Fibroblast of upper back skin (primary cell): ENCODE measurements at regions not wholly inside any gene's neighbourhood (a gene's known extent, or its start where the extent isn't known, plus 50 kb on each side); places are given as distances from the start of the nearest gene placed in this dataset.
"Not testable (repeated sequence)": the region's sequence is repeated elsewhere in the genome, so short reads cannot be mapped to it uniquely, and the experiment has no call there.

ENCODE experiments used
- DNase-seq: peaks from one replicate; pipeline ENCODE4 v3.0.0-alpha.2; 2013

GRCh38 chr17:36661047-36661666, 59.8 kb downstream of the MRM1 start:
- DNase-seq: no peak

- no peak for DNase-seq
These were observed 60.3 kb downstream of the MRM1 start for GRCh38 chr17:36661688-36662087.

DNA sequence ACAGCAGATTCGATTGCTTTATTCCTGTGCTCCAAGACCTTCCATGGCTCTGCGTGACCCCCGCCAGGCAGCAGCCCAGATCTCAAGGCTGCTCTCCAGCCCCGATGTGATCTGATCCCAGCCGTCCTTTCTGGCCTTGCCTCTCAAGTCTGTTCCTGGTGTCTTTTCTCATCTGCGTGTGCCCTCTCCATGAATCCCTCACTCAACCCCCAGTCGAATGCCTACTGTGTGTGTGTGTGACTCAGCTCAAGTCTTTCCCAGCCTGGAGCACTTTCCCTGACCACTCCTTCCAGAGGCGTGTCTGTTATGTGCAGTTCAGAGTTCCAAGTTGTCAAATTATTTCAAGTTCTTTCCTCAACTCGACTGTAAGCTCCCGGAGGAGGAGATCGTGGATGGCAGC, 64.0 kb downstream of the MRM1 start:
- no peak for DNase-seq

DNA sequence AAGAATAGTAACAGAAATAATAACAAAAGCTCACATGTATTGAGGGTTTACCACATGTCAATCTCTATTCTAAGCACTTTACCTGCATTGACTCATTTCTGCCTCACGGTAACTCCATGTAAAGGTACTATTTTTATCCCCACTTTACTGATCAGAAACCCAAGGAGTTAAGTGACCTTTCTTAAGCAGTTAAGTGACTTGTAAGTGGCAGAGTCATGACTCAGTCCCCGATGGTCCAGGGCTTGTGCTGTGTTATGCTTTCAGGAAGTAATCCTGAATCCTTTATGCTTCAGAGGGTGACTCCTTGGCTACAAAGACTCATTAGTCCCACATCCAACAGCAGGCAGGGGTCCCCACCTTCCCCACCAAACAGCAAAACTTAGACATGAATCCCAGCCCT, 66.5 kb downstream of the MRM1 start:
- DNase-seq: no peak

DNA sequence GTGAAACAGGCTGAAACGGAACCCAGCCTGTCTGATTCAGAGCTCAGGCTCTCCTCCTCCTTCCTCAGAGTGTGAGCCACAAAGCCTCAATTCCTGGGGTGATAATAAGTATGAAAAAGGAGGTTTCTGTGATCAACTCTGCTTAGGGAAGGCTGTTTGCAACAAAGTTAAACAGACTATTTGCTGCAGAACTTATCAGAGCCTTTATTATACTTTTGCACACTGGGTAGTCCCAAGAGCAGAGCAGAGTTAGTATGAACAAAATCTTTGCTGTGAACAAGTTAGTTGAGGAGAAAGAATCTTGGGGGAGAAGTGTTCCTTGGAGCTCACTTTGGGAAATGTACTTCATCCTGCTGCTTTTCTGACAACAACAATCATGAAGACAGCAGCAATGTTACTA, 67.4 kb downstream of the MRM1 start:
- no peak for DNase-seq

- no peak for DNase-seq
These were observed 69.8 kb downstream of the MRM1 start for GRCh38 chr17:36671144-36671543.

GRCh38 chr17:36672403-36672918, 71.1 kb downstream of the MRM1 start:
- DNase-seq: no peak

DNA sequence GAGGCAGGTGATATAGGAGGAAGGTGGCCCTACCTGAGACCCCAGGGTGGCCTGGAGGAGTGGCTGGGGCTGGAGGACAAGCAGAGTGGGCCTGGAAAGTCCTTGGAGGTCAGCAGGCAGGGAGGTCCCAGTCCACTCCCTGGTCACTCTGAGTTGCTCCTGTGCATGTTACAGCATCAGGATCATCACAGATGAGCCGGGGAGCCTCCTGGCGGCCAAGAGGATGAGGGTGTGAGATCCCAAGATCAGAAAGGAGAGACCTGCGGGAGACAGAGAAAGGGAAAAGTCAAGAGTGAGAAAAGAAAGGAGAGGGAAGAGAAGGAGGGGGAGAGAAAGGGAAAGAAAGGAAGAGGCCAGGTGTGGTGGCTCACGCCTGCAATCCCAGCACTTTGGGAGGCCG, 71.7 kb downstream of the MRM1 start:
- no peak for DNase-seq

DNA sequence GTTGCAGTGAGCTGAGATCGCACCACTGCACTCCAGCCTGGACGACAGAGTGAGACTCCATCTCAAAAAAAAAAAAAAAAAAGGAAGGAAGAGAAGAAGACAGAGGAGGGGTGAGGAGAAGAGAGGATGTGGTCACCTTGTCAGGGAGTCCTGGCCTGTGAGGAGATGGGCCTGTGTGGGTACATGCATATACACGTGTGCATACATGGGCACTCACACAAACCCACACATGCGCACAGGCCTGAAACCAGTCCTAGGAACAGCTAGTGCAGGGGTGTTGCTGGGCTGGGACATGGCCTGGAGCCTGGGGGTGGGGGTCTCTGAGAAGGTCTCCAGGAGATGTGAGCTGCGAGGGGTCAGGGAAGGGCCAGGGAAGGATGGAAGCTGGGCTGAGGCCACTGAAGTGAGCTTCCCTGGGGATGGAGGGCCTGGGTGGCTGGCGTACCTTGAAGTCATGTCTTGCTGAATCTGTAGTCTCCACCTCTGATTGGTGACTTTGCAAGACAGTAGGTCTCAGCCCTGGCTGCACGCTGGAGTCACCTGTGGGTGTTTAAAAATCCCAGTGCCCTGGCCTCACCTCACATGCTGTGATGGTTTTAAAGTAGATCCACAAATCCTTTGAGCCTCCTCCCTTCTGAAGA, 72.4 kb downstream of the MRM1 start:
- DNase-seq: no peak

GRCh38 chr17:36674278-36674650, 72.9 kb downstream of the MRM1 start:
- DNase-seq: no peak

DNA sequence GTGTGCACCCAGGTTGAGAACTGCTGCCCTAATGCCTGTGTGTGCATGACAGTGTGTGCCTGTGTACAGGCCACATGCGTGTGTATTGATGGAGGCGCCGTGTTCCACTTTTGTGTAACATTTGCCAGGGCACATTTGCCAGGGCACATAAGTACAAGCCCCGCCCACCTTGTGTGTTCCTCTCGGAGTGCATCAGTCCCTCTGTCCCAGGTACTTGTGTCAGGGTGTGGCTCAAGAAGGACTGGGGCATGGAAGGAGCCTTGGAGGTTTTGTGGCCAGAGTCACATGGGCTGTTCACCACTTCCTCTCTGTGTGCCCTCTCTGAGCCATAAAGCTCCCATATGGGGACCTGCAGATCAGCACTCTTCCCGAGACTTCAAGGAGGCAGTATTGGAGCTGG, 73.9 kb downstream of the MRM1 start:
- no peak for DNase-seq

- no peak for DNase-seq
These were observed 74.4 kb downstream of the MRM1 start for GRCh38 chr17:36675786-36676185.

- no peak for DNase-seq
These were observed 78.6 kb downstream of the MRM1 start for GRCh38 chr17:36679815-36680467.

DNA sequence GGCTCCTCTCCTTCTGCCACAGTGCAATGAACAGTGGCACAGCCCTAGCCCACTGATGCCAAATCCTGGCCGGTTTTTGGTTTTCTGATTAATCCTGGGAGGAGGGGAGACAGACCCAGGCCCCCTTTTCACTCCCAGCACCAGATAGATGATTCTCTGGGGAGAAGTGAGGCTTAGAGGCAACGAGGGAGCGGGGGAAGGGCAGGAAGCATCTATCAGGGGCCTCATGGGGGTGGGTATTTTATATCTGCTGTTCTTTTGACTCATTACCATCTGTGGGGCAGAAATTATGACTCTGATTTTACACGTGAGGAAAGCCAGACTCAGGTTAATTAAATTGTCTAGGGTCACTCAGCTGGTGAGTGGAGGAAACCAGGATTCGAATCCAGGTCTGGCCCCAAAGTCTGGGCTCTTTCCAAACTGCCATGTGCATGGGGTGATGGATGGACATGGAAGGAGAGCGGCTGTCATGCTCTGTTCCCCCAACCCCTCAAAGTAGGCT, 79.4 kb downstream of the MRM1 start:
- DNase-seq: no peak

GRCh38 chr17:36682773-36683172, 81.4 kb downstream of the MRM1 start:
- no peak for DNase-seq

DNA sequence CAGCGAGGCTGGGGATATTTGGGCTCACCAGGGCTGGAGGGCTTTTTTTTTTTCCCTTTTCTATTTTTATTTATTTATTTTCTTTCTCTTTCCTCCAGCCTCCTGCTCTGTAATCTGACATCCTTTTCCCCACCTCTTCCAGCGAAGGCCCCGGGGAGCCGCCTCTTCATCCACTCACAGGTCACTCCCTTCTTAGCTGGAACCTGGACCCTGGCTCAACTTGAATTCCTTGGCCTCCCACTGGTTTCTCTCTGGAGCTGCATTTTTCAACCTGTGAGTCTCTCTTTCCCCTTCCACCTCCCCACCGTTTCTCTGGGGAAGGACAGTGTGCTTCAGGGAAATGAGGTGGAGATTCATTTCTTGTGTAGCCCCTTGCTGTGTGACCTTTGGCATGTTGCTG, 82.0 kb downstream of the MRM1 start:
- DNase-seq: no peak

- DNase-seq: no peak
These were observed 82.8 kb downstream of the MRM1 start for GRCh38 chr17:36684134-36684533.

DNA sequence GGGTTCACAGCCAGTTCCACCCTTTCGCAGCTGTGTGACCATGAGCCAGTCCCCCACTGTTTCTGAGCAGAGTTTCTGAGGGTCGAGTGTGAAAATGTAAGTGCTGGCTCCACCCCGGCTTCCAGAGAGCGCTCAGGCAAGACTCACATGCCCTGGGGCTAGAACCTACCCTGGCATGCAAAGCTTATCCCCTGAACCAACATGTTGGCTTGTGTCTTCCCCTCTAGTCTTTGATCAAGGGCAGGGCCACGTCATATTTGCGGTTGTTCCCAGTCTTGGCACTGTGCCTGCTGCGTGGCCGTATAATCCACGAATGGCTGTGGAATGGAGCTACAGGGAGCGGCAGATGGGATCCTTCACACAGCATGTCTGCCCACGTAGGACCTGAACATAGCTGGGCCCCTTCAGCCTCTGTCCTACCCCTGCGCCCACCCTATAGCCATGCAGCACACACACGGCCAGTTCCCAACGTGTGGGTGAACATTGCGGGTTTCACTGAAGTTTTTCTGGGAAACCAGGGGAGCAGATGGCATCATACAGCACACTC, 84.8 kb downstream of the MRM1 start:
- no peak for DNase-seq

DNA sequence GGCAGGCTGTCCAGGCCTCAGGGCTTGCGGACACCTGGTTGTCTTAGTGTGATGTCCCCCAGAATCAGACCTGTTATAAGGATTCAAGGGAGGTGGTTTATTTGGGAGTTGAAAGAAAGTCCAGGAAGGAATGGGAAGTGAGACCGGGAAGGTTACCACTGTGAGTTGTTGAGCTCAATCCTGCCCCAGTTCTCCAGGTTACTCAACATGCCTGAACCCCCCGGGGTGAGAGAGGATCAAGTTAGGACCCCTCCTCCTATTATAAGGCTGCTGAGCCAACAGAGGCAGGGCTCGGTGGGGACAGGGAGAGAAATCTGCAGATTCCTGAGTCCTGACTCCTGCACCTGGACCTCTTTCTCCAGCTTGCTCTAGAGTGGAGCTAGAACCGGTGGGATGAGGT, 86.4 kb downstream of the MRM1 start:
- DNase-seq: no peak

DNA sequence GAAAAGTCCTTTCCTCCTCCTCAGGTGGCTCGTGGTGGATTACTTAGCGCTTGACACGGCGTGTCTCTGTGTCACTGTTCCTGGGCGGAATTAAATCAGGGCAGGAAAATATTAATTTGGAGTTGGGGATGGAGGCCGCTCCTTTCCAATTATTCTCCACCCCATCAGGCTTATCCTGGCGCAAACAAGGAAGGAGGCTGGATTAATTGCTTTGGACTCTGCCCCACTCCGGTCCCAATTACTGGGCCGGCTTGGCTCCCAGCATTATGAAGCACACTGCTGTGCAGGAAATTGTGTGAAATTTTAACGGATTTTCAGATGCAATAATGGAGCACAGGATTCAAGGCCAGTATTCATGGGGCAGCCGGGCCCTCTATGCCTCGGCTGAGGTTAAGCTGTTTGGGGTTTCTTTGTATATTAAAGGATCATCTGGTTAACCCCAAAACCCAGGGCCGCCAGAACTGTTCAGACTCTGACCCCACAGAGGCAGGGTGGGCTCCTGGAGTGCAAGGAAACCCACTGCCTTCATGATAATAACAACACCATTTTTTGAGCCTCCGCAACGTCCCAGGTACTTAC, 87.8 kb downstream of the MRM1 start:
- no peak for DNase-seq

GRCh38 chr17:36690190-36690589, 88.8 kb downstream of the MRM1 start:
- DNase-seq: no peak

DNA sequence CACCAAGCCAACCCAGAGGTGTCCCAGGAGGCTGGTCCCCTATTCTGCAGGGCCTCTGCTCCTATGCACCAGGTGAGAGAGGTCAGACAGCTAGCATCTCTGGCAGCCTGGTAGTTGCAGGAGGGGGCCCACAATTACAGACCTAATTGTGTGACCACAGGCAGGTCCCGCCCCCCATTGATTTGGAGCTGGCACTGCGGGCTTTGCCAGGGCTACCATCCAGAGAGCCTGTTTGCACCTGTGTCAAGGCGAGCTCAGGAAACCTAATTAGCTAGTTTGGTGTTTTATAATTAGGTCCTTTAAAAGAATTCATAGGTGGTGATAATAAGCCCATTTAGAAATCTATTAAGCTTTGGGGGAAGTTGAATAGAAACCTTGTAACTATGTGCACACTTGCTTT, 90.2 kb downstream of the MRM1 start:
- DNase-seq: no peak

- DNase-seq: no peak
These were observed 93.7 kb downstream of the MRM1 start for GRCh38 chr17:36695082-36695481.

DNA sequence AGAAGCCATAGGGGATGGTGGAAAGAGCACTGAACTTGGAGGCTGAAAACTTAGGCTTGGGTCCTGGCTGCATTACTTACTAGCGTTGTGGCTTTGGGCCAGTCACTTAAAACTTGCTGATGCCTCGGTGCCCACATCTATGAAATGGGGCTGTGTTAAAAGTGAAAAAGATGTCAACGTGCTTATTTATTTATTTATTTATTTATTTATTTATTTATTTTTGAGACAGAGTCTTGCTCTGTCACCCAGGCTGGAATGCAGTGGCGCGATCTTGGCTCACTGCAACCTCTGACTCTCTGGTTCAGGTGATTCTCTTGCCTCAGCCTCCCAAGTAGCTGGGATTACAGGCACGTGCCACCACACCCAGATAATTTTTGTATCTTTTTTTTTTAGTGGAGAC, 94.3 kb downstream of the MRM1 start:
- DNase-seq: not testable (repeated sequence)
